ENCODE measurements at regions not wholly inside any gene's neighbourhood (a gene's known extent, or its start where the extent isn't known, plus 50 kb on each side); places are given as distances from the start of the nearest gene placed in this dataset.

GRCh38 chr17:13363771-13364170 is 238.0 kb downstream of the HS3ST3A1 start:
- Histone ChIP-seq H3K9me3 (no peaks in the 10 kb centered on the region), H3K27ac (no peak overlapping the region)
- DNase-seq (ENCODE audit: low spot score) = no peak

GRCh38 chr17:13362341-13363122 is 239.2 kb downstream of the HS3ST3A1 start:
- Histone ChIP-seq H3K4me3 (no peak overlapping the region), H3K27me3 (no peaks in the 10 kb centered on the region), H3K36me3 (no peaks in the 10 kb centered on the region), H3K4me1 (no peaks in the 10 kb centered on the region), H3K9me3 (no peaks in the 10 kb centered on the region), H3K27ac (no peak overlapping the region)
- TF ChIP-seq, protein P1, sequence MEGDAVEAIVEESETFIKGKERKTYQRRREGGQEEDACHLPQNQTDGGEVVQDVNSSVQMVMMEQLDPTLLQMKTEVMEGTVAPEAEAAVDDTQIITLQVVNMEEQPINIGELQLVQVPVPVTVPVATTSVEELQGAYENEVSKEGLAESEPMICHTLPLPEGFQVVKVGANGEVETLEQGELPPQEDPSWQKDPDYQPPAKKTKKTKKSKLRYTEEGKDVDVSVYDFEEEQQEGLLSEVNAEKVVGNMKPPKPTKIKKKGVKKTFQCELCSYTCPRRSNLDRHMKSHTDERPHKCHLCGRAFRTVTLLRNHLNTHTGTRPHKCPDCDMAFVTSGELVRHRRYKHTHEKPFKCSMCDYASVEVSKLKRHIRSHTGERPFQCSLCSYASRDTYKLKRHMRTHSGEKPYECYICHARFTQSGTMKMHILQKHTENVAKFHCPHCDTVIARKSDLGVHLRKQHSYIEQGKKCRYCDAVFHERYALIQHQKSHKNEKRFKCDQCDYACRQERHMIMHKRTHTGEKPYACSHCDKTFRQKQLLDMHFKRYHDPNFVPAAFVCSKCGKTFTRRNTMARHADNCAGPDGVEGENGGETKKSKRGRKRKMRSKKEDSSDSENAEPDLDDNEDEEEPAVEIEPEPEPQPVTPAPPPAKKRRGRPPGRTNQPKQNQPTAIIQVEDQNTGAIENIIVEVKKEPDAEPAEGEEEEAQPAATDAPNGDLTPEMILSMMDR (IDR thresholded peaks at IDR 0.05) = no peak
- no peak for DNase-seq (ENCODE audit: low spot score)

More at GRCh38 chr17:13363771-13364170, 238.0 kb downstream of the HS3ST3A1 start:
- no peaks in the 10 kb centered on the region for H3K27me3 ChIP-seq
- no peak overlapping the region for H3K4me3 ChIP-seq
- H3K36me3 ChIP-seq = no peaks in the 10 kb centered on the region
- TF ChIP-seq, protein P1 (IDR thresholded peaks at IDR 0.05) = no peak
- H3K4me1 ChIP-seq = no peaks in the 10 kb centered on the region

DNA sequence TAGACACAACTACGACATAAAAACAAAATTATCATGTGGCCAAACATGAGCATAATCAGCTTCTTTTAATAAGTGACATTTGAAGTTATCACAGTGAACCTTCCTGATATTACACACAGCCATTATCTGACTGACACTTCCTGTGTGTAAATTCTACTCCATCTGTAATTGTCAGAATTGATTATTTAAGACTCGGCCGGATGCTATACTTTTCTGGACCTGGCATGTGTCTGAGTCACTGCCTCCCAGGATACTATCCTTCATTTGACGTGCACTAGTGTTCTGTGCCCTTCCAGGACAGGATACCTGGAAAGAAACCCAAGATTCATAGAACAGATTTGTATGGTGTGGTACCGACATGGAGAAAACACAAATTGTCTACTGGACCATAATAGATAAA is 242.0 kb downstream of the HS3ST3A1 start:
- TF ChIP-seq, protein P1 (IDR thresholded peaks at IDR 0.05) = no peak

GRCh38 chr17:13355054-13355453 is 246.7 kb downstream of the HS3ST3A1 start:
- Histone ChIP-seq H3K9me3 (no peaks in the 10 kb centered on the region), H3K27ac (no peak overlapping the region), H3K4me1 (no peaks in the 10 kb centered on the region), H3K36me3 (no peaks in the 10 kb centered on the region), H3K27me3 (no peaks in the 10 kb centered on the region), H3K4me3 (no peak overlapping the region)
- TF ChIP-seq, protein P1 (IDR thresholded peaks at IDR 0.05) = no peak
- DNase-seq (ENCODE audit: low spot score) = no peak

More for the DNA sequence above, 242.0 kb downstream of the HS3ST3A1 start:
- H3K27me3 ChIP-seq = no peaks in the 10 kb centered on the region
- H3K4me3 ChIP-seq = no peak overlapping the region
- no peaks in the 10 kb centered on the region for H3K4me1 ChIP-seq
- no peaks in the 10 kb centered on the region for H3K9me3 ChIP-seq
- no peaks in the 10 kb centered on the region for H3K36me3 ChIP-seq
- no peak overlapping the region for H3K27ac ChIP-seq
- no peak for DNase-seq (ENCODE audit: low spot score)

DNA sequence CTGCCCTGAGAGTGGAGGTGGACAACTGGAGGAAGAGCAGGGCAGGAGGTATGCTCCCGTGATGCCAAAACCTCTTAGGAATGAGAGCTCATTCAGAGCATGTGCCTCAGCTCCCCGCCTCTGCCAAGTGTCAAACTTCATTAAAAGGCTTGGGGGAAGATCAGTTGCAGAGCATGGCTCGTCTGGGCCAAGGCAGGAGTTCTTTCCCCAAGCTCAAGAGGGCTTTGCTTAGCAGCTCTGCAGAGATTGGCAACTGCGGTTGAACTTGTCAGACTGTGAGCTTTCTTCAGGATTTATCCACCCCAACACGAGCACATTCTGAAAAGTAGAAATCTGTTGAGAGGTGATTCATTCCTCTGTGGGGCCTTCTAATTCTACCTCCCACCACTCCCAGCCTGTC is 248.1 kb downstream of the HS3ST3A1 start:
- H3K4me1 ChIP-seq = no peaks in the 10 kb centered on the region
- TF ChIP-seq, protein P1 (IDR thresholded peaks at IDR 0.05) = no peak
- H3K4me3 ChIP-seq = no peak overlapping the region
- no peaks in the 10 kb centered on the region for H3K9me3 ChIP-seq
- H3K27me3 ChIP-seq = no peaks in the 10 kb centered on the region
- no peak overlapping the region for H3K27ac ChIP-seq
- H3K36me3 ChIP-seq = no peaks in the 10 kb centered on the region
- DNase-seq (ENCODE audit: low spot score) = no peak

Data from right atrium auricular region (tissue), 2 donors.